Stromal cell of bone marrow (primary cell): ENCODE measurements at regions not wholly inside any gene's neighbourhood (a gene's known extent, or its start where the extent isn't known, plus 50 kb on each side); places are given as distances from the start of the nearest gene placed in this dataset.

ENCODE experiments used
- DNase-seq: peaks from one replicate; pipeline ENCODE4 v3.0.0-alpha.2; 2012; ENCODE audit warnings: low read depth

DNA sequence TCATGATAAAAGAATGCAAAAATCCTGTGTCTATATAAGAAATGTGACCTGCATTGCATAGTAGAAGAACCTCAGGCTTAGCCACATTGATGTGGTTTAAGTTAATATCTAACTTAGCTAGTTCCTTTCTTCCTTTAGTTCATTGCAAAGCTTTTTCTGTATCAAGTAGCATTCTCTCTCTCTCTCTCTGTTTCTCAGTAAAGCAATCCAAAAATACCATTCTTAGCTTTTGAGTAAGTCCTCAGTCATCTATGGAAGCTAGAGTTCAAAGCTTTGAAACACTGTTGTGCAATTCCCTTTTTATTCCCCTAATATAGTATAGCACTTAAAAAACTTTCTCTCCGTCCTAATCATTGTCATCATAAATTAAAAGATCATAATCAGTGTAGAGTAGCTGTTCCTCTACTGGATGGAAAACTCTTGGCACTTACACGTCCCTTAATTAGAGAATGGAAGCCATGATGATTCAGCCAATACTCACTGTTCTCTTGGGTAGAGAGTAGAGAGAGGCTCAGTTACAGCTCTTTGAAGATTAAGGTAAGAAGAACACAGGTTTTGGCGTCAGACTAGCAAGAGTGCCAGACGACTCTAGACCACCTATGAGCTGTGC lies 350.3 kb upstream of the LYPLAL1 start:
- DNase-seq = peak; percentile 80

DNA sequence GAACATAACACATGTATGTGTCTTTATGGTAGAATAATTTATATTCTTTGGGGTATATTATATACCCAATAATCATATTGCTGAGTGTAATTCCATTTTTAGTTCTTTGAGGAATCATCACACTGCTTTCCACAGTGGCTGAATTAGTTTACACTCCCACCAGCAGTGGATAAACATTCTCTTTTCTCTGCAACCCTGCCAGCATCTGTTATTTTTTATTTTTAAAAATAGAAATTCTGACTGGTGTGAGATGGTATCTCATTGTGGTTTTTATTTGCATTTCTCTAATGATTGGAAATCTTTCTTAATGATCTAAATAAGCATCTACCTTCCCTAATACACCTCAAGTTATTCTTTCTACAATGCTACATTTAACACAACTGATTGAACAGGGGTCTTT lies 346.2 kb upstream of the LYPLAL1 start:
- DNase-seq = no peak

DNA sequence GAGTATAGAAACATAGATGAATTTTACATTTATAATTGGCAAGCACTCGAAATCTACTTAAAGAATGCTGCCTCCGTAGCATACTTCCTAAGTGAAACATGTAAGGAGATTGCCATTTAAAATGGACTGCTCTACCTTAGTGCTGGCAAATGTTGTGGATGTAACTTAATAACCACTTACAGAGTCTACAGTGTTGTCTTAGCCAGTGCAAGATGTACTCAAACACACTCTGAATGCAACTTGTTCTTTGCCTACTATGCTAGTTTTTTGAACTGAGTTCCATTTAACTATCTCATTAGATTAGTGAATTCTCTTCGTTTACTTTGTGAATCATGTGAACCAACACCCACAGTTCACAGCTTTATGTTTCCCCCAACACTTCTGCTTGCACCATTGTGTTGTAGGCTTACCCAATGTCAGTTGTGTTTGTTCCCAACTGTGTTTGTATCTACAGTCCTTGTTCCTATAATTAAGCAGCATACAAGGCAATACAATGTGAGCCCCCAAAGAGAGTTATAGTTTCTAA lies 345.5 kb upstream of the LYPLAL1 start:
- DNase-seq = no peak

DNA sequence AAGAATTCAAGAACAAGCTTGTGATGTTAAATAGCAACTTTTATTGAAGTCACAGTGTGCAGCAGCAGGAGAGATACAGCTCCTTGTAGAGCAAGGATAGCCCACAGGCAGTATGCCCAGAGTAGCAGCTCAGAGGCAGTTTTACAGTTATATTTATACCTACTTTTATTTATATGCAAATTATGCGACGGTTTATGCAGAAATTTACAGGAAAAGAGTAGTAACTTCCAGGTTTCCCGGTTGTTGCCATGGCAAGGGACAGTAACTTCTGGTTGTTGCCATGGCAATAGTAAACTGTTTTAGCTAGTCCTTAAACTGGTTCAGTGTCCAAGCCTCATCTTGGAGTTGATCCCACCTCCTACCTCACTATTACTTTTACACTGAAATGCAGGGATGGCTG lies 344.6 kb upstream of the LYPLAL1 start:
- DNase-seq = peak; percentile 31

DNA sequence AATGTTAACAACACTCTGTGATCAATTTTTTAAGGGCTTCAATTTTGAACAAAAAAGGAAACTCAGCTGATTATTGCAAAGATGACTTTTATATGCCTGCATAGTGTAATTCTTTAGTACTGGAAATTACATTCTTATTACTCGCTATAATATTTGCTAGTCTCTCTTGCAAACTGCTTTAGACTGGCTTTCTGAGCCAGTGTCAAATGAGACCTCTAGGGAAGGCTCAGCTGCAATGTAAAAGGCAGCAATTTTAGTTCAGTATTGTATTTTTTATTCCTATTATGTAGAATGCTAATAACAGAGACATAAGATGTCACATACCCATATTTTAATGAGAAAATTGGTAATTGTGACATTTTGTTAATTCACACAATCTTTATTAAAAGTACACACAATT lies 338.1 kb upstream of the LYPLAL1 start:
- no peak for DNase-seq

DNA sequence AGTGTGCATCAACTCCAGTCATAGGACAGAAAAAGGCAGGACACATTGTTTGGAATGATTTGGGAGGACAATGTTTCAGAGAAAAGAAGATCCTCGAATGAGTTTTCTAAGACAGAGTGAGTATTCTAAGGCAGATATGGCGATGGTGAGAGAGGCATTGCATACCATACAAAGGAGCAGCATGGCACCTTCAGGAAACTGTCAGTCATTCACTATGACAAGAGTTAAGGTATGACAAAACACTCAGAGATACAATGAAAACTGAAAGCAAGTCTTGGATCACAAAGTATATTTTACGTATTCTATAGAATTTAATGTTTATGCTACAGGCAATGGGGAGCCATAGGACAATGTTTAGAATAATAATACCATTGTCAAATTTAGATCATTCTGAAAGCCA lies 337.4 kb upstream of the LYPLAL1 start:
- no peak for DNase-seq

DNA sequence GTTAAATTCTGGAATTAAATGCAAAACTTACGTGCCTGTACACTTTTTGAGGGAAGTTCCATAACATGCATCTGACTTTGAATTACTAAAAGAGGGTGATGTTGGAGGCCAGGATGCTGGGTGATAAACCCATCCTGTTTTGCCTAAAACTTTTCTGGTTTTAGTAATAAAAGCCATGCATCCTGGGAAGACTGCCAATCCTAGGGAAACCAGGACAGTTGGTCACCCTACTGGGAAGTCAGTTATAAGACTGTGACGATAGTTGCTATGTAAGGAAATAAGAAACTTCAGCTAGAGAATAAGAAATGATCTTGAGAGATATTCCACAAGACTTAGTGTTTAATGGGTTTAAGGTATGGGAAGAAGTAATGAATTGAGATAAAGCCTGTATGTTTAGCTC lies 336.6 kb upstream of the LYPLAL1 start:
- DNase-seq = peak; percentile 48

DNA sequence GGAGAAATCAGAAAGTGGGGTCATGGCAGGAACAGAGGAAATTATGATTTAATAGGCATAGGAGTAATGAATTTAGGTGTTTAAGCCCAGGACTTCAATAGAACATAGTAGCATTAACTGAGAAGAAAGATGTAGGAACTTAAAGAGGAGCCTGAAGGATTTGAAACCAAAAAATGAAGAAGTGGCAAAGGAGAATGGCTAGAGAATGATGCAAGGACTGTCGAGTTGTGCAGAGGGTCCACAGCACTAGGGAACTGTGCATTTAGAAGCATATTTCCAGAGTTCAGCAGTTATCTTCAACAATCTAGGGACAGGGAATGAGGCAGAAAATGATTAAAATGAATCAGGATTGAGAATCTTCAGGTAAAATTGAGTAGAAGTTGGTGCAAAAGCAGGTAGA lies 328.1 kb upstream of the LYPLAL1 start:
- no peak for DNase-seq

DNA sequence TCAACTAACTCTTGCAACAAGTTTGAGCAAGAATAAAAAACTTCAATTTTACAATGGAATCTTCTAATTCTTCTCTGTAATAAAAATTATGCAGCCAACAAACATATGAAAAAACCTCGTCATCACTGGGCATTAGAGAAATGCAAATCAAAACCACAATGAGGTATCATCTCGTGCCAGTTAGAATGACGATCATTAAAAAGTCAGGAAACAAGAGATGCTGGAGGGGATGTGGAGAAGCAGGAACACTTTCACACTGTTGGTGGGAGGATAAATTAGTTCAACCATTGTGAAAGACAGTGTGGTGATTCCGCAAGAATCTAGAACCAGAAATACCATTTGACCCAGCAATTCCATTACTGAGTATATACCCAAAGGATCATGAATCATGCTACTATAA lies 327.5 kb upstream of the LYPLAL1 start:
- no peak for DNase-seq

DNA sequence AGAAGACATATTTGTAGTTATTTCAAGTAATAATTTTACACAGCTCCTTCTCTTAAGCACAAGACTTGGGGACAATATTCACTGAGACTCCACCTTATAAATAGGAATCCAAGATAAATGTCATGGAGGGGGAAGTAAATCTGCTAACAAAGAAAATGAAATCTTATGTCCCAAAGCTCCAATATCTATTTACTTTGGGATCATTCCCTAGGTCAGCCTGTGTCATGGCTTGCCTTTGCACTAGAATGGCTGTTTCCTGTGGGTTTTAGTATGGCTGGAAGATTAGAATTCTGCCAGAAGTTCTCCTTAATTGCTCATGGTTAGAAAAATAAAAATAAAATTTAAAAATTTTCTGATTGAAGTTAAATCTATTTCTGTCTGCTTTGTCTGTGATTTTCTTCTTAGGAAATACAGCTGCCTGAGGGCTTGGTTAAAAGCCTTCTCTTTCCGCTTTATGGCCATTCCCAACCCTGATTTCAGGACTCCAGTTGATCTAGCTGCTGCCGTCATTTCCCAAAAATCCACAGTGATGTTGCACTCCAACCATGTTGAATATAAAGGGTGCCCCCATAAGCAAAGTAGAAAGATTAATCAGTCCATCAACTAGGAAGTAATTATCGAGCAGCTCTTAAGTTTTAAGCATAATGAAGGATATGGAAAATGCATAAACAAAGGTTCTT lies 326.4 kb upstream of the LYPLAL1 start:
- DNase-seq = no peak

DNA sequence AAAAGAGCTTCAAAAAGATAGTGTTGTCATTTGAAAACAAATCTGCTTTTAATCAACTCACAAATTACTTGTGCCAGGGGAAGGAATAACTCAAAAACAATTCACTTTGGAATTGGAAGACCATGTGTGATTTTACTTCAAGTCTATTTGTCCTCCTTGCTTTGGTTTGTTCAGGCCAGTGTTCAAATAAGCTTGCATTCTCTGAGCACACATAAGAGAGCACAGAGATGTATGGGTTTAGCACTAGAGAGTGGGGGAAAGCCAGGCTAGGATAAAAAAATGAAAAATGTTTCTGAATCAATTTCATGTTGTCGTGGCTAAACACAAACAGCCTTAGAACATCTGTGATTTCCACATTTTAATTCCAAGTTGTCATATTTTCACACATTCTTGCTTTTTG lies 325.7 kb upstream of the LYPLAL1 start:
- no peak for DNase-seq

DNA sequence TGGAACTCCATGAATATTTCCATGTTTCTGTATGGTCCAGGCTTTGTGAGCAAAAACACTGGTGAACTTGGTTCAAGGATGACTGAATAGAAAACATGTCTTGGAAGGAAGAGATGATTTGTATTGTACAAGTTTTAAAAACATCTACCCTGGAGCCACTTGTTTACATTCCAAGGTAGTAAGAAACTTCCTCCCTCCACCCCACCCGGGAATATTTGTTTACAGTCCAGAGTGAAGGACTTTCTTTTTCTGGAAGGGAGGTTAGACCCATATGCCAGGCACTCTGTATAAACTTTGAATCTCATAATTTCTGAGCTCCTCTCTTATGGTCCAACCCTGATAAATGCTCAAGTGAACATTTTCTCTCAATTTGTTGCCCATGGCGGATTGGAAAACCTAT lies 323.3 kb upstream of the LYPLAL1 start:
- no peak for DNase-seq

DNA sequence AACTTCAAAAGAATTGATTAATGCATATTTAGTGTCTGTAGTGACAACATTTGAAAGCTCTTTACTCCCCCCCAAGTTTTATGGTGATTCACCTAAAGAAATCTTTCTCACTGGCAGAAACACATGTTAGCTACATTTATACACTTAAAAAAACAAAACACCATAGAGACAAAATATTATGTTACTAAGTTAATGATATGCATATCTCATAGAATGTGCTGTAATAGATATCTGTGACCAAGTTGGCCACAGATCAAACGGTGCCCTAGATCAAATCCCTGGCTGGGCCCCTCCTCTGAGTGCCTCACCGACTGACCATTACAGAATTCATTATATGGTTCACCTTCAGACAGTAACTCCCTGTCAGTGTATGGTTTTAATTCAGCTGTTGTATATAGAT lies 322.1 kb upstream of the LYPLAL1 start:
- DNase-seq = no peak

DNA sequence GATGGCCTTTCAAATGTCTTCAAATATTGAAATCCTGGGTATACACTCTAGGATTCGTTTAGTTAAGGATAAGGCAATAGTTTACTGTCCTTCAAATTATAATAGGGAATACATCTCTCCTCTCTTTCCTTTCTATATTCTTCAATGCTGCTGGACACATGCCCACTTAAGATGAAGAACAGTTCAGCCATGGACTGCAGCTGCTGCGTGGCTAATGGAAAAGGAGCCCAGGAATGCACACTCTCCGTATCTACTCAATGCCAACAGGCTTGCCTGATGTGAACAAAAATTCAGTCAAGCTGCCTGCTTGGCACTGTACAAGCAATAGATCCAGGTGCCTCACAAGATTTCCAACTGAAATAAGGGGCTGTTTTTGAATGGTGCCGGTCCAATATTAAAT lies 321.2 kb upstream of the LYPLAL1 start:
- DNase-seq = no peak

DNA sequence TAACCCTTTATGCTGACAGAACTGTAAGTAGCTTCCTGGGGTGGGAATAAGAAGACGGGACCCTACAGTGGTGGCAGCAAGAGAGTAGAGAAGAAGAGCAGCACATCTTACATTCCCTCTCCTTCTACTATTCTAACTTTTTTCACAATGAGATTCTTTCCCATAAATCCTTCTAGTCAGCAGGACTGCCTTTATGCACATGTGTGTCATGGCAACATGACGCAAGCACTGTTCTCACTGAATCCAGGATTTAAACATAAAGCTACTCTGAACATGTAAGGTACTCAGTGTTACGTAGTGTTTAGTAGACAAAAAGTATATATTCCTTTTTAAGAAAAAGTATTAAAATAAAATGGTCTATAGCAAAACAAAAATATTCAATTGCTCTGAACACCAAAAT lies 309.7 kb upstream of the LYPLAL1 start:
- DNase-seq = no peak

DNA sequence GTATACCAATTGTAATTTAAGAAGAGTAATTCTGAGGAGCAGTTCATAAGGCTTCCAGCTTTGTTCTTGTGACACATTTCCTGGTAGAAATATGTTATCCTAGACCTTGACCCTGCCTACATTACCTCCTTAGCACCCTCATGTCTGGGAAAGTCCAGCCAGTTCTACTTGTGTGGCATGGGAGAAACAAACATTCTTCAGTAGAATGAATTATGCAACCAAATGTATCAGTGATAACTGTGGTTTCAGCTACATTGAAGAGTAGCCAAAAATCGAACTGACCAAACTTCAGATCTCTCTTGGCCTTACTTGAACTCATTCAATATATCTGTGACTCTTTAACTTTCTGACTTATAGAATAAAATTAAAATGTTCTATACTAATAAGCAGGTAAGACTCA lies 308.1 kb upstream of the LYPLAL1 start:
- no peak for DNase-seq

DNA sequence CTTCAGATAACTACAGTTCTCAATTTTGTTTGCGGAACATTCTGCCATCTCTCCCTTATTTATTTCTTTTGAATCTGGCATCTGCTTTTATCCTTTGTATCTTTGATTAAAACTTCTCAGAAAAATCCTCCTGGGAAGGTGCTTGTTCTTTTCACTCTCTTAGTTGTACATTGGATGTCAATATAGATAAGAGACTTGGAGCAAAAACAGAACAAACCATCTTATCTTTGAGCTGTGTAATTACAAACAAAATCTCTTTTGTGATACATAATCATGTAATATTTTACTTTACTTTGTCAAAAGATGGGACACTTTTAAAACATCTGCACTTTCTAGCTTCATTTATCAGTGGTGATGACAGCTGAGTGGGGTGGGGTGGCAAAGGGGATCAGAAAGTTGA lies 307.2 kb upstream of the LYPLAL1 start:
- DNase-seq = no peak

DNA sequence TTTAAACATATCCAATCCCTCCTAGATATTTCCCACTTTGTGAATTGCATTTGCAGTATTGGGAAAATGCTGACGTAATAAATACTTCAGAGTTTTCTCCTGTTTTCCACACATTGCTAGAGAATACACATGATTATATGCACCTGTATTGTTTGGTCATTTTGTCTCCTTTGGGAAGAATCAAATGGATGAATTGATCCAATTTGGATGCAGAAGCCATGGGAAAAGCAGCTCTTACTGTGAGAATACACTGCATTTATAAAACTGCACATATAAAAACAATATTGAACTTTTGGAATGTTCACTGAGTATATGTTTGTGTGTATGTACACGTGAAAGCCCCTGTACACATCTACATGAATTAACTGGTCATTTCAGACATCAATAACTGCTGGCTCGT lies 306.6 kb upstream of the LYPLAL1 start:
- DNase-seq = no peak

DNA sequence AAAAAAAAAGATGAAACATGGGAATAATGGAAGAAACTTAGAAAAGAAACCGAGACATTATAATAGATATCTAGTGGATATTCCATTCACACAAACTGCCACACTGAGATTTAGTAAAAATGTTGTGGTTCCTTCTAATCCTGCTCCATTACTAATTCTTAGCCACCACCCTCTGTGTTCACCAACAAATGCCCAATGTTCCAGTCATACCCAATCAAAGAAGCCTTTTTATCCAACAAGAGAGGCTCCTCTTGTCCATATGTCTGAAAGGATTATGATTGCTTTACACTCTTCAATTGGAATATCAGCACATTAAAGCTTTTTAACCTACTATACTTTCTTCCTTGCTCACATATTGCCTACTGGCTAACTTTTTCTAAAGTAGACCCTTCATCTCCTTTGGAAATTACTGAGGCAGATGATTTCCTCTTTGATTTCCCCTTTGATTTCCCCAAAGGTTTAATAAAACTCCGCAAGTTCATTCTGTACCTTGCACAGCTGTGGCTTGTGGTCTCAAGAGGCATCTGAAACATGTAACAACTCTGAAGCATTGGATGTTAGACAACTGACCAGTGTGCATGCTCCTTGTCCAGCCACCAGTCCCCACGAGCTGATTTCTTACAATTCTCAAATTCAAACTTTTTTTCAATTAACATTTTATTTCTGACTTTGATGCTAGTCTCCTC lies 305.6 kb upstream of the LYPLAL1 start:
- DNase-seq = no peak

DNA sequence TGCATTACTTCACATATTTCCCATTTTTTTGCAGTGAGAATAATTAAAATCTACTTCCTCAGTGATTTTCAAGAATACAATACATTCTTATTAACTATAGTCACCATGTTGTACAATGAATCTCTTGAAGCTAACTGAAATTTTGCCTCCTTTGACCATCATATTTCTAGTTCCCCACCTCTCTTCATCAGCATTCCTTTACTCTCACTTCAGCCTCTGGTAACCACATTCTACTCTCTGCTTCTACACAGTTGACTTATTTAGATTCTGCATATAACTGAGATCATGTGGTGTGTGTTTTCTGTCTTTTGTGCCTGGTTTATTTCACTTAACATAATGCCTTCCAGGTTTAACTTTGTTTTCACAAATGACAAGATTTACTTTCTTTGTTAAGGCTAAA lies 304.4 kb upstream of the LYPLAL1 start:
- no peak for DNase-seq

DNA sequence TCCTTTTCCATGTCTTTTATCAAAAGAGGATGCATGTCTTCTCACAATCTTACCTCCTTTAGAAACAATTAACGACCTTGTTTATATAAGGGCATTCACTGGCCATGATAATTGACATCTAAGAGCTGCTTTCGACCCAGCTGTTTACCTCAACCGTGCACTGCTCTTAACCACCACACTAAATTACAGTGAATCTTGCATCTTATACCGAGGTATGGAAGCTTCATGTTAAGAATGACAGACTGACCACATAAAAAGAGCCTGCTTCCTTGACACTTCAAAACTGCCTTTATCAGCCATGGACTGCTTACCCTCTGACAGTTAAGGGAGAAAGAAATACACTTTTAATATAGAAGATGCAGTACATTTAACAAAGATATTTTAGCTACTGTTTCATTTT lies 301.7 kb upstream of the LYPLAL1 start:
- DNase-seq = no peak

DNA sequence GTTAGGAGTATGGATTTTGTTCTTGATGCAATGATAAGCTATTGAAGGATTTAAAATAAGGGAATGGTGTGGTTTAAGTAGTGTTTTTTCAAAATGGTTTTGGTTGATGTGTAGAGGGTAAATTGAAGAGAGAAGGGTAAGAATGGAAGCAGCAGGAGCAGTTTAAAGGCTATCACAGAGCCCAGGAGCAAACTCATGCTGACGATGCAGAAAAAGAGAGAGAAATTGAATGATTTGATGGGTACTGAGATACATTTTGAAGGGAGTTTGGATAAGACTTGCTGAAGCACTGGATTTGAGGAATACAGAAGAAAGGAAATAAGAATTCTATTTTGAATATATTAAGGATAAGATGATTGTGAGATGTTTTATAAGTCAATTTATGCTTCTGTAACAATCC lies 300.8 kb upstream of the LYPLAL1 start:
- DNase-seq = no peak

DNA sequence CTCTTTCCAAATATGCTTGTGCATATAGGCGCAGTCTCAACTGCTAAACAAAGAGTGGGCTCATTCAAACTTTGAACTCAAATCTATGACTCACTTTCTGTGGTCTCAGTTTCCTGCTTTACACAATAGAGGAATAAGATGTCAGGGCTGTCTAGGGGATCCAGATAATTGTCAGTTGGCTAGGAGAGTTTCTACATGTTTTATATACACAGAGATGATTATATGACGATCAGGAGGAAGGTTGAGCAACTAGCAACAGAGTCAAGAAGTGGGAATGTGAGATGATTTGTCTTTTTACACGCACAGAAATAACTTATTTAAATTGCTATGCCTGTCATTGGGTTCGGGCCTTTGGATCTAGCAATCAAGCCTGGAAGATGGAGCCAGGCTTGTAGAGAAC lies 299.4 kb upstream of the LYPLAL1 start:
- peak; percentile 57 for DNase-seq
